ENCODE measurements at regions not wholly inside any gene's neighbourhood (a gene's known extent, or its start where the extent isn't known, plus 50 kb on each side); places are given as distances from the start of the nearest gene placed in this dataset.

GRCh38 chr20:6870559-6870958, 103.1 kb downstream of the BMP2 start:
- no peaks in the 10 kb centered on the region for H3K36me3 ChIP-seq (ENCODE audit: low read depth, missing control alignments)
- no peak overlapping the region for H3K4me3 ChIP-seq
- H3K4me1 ChIP-seq, result peaks cover 5% of the 10 kb centered on the region
- TF ChIP-seq POLR2A (IDR thresholded peaks at IDR 0.05) (no peak), CTCF (IDR thresholded peaks at IDR 0.05) (no peak)
- H3K9me3 ChIP-seq, result no peaks in the 10 kb centered on the region
- 18 to 38% methylated on average over 5 of the region's 5 CpGs for WGBS, 2 donors
- DNase-seq, result peak; percentile 52
- intact Hi-C loops (cut with DNase I; ENCODE audit: low total_unique reads), result no loop called here
- no peak overlapping the region for H3K27ac ChIP-seq
- no peaks in the 10 kb centered on the region for H3K27me3 ChIP-seq

- H3K36me3 ChIP-seq (ENCODE audit: low read depth, missing control alignments), result no peaks in the 10 kb centered on the region
- H3K27me3 ChIP-seq, result no peaks in the 10 kb centered on the region
- H3K4me3 ChIP-seq, result no peak overlapping the region
- no peaks in the 10 kb centered on the region for H3K4me1 ChIP-seq
- no peaks in the 10 kb centered on the region for H3K9me3 ChIP-seq
- DNase-seq, result no peak
- H3K27ac ChIP-seq, result no peak overlapping the region
- 84 to 88% methylated on average over 1 of the region's 1 CpG for WGBS, 2 donors
- no peak for TF ChIP-seq CTCF (IDR thresholded peaks at IDR 0.05)
- TF ChIP-seq POLR2A (IDR thresholded peaks at IDR 0.05), result no peak
- intact Hi-C loops (cut with DNase I; ENCODE audit: low total_unique reads), result no loop called here
These were observed 110.1 kb downstream of the BMP2 start for GRCh38 chr20:6877633-6878032.

- no peak for TF ChIP-seq POLR2A (IDR thresholded peaks at IDR 0.05)
- no peak for TF ChIP-seq CTCF (IDR thresholded peaks at IDR 0.05)
- Histone ChIP-seq H3K27ac (no peak overlapping the region), H3K27me3 (no peaks in the 10 kb centered on the region), H3K9me3 (no peaks in the 10 kb centered on the region), H3K4me3 (no peak overlapping the region), H3K36me3 (ENCODE audit: low read depth, missing control alignments) (no peaks in the 10 kb centered on the region), H3K4me1 (no peaks in the 10 kb centered on the region)
- DNase-seq, result no peak
- 79 to 83% methylated on average over 4 of the region's 4 CpGs for WGBS, 2 donors
- intact Hi-C loops (cut with DNase I; ENCODE audit: low total_unique reads), result no loop called here
These were observed 115.2 kb downstream of the BMP2 start for GRCh38 chr20:6882561-6883291.

- intact Hi-C loops (cut with DNase I; ENCODE audit: low total_unique reads), result no loop called here
- DNase-seq, result no peak
- H3K4me3 ChIP-seq, result no peak overlapping the region
- H3K36me3 ChIP-seq (ENCODE audit: low read depth, missing control alignments), result no peaks in the 10 kb centered on the region
- H3K27me3 ChIP-seq, result no peaks in the 10 kb centered on the region
- 76 to 89% methylated on average over 1 of the region's 1 CpG for WGBS, 2 donors
- no peaks in the 10 kb centered on the region for H3K4me1 ChIP-seq
- H3K9me3 ChIP-seq, result no peaks in the 10 kb centered on the region
- H3K27ac ChIP-seq, result no peak overlapping the region
- TF ChIP-seq POLR2A (IDR thresholded peaks at IDR 0.05) (no peak), CTCF (IDR thresholded peaks at IDR 0.05) (no peak)
These were observed 116.6 kb downstream of the BMP2 start for GRCh38 chr20:6884114-6884513.
